K562 (cell line): ENCODE measurements at regions not wholly inside any gene's neighbourhood (a gene's known extent, or its start where the extent isn't known, plus 50 kb on each side); places are given as distances from the start of the nearest gene placed in this dataset.

Experiments
- ATAC-seq: fragments of 200-7000 bp; cut with Tn5 transposase; 3 replicates; pipeline ENCODE4 v1.9.1; 2020; ENCODE audit warnings: moderate library complexity
- BruUV-seq: library from RNA; stranded (reverse); fragments of 400-500 nt; replicated peaks from 2 replicates; lab custom pipeline; 2021; lab: Mats Ljungman, UMichigan
- CTCF ChIA-PET: fragments of 300-600 bp; formaldehyde crosslinking; extraction: SDS; loops from one replicate; lab custom pipeline; 2021; ENCODE audit warnings: low intra/inter-chr PET ratio; lab: Yijun Ruan, JAX
- POLR2A ChIA-PET: fragments of 300-600, 350-650 bp; sonication (Branson Sonifier 250); formaldehyde crosslinking; extraction: SDS; loops from one replicate; lab custom pipeline; 2021; ENCODE audit warnings: antibody characterized with exemption, inconsistent platforms; lab: Yijun Ruan, JAX
- DNase-seq, 4 experiments: peaks; one replicate each; pipeline versions ENCODE4 v3.0.0 to v3.0.0-alpha.2; 2011 to 2018; ENCODE audit warnings: low spot score in 3 of 4, mixed read lengths in 3 of 4; ENCODE audit errors: extremely low read depth in 1 of 4
- FAIRE-seq: peaks from 2 replicates; lab custom pipeline; 2011; peaks lifted over from hg19 to GRCh38; lab: Jason Lieb, UNC
- H2AFZ ChIP-seq: 2 replicates; pipeline ENCODE4 v1.6.0; 2011; ENCODE audit warnings: low read depth, low read length, control low read depth, inconsistent platforms
- H3K27ac ChIP-seq: fragments of 200-600 bp; 3 replicates; pipeline ENCODE4 v1.8.0; 2011; ENCODE audit warnings: low read depth, mild to moderate bottlenecking, control low read depth, inconsistent platforms, low read length, moderate library complexity, mixed read lengths; ENCODE audit errors: extremely low read depth
- H3K27me3 ChIP-seq, 2 experiments: fragments of 300-600 bp in 1 of 2; 2 replicates in 1 of 2; 3 replicates in 1 of 2; pipeline versions ENCODE4 v1.6.0 to v1.8.0; 2011; ENCODE audit warnings: inconsistent platforms in 2 of 2, low read length in 2 of 2, mild to moderate bottlenecking in 1 of 2, mixed read lengths in 1 of 2, moderate library complexity in 1 of 2; ENCODE audit not compliant: control insufficient read depth in 2 of 2, insufficient read depth in 2 of 2
- H3K36me3 ChIP-seq: fragments of 300-600 bp; 3 replicates; pipeline ENCODE4 v1.8.0; 2011; ENCODE audit warnings: mild to moderate bottlenecking, low read length, inconsistent platforms; ENCODE audit not compliant: control insufficient read depth, insufficient read depth
- H3K4me1 ChIP-seq, 2 experiments: fragments of 200-600 bp in 1 of 2; replicated peaks in 1 of 2; 2 replicates in 1 of 2; 3 replicates in 1 of 2; pipeline versions ENCODE4 v1.5.1 to v1.8.0; 2011; ENCODE audit warnings: inconsistent platforms in 2 of 2, low read length in 2 of 2, mild to moderate bottlenecking in 1 of 2, mixed read lengths in 1 of 2, moderate library complexity in 1 of 2; ENCODE audit not compliant: control insufficient read depth in 2 of 2, insufficient read depth in 2 of 2
- H3K4me2 ChIP-seq: 2 replicates; pipeline ENCODE4 v1.6.1; 2011; ENCODE audit warnings: low read length, control low read depth, inconsistent platforms, mixed read lengths; ENCODE audit not compliant: insufficient read depth
- H3K4me3 ChIP-seq: fragments of 200-600 bp; sonication (generic), shearing (Covaris generic); 2 replicates; pipeline ENCODE4 v1.5.1; 2016; ENCODE audit warnings: control low read depth, inconsistent platforms
- H3K79me2 ChIP-seq: fragments of 200-600 bp; 3 replicates; pipeline ENCODE4 v1.8.0; 2011; ENCODE audit warnings: low read length, inconsistent platforms; ENCODE audit not compliant: control insufficient read depth, insufficient read depth
- H3K9ac ChIP-seq, 2 experiments: 2 replicates each; pipeline versions ENCODE4 v1.6.0 to v1.6.1; 2011; ENCODE audit warnings: low read depth in 2 of 2, low read length in 2 of 2, control low read depth in 1 of 2, inconsistent platforms in 1 of 2, mild to moderate bottlenecking in 1 of 2, mixed read lengths in 1 of 2; ENCODE audit not compliant: insufficient read depth in 1 of 2
- H3K9me1 ChIP-seq: one replicate; pipeline ENCODE4 v1.6.0; 2011; ENCODE audit warnings: inconsistent platforms, mild to moderate bottlenecking, low read length, moderate library complexity; ENCODE audit not compliant: control insufficient read depth, insufficient read depth
- H3K9me3 ChIP-seq: replicated peaks from 2 replicates; pipeline ENCODE4 v1.5.1; 2011; ENCODE audit warnings: low read depth, low read length, inconsistent platforms; ENCODE audit not compliant: control insufficient read depth, insufficient read depth
- H4K20me1 ChIP-seq: replicated peaks from 2 replicates; pipeline ENCODE4 v1.6.1; 2011; ENCODE audit warnings: low read length, inconsistent platforms, mixed read lengths; ENCODE audit not compliant: control insufficient read depth, insufficient read depth
- CAMTA2 ChIP-seq: fragments of 250-450 bp; sonication (Bioruptor Pico); conservative IDR thresholded peaks from 2 replicates; pipeline ENCODE4 v1.5.1; 2022
- MAFF ChIP-seq: IDR thresholded peaks from 2 replicates; pipeline ENCODE4 v1.6.1; 2012; ENCODE audit warnings: low read length, improper control_type of control experiment
- MAZ ChIP-seq, 2 experiments: fragments of 450-650 bp in 1 of 2; sonication (generic) in 1 of 2; formaldehyde crosslinking; IDR thresholded peaks in 1 of 2; conservative IDR thresholded peaks in 1 of 2; 2 replicates each; pipeline versions ENCODE4 v1.4.0 to v1.5.0; 2020; ENCODE audit warnings: mild to moderate bottlenecking in 1 of 2, missing genetic modification reagents in 1 of 2
- MLLT1 ChIP-seq, 2 experiments: fragments of 450-650 bp; IDR thresholded peaks; 2 replicates each; pipeline ENCODE4 v1.6.1; 2016
- RFX5 ChIP-seq: IDR thresholded peaks from 2 replicates; pipeline ENCODE4 v1.6.1; 2011; ENCODE audit warnings: low read depth, mild to moderate bottlenecking, improper control_type of control experiment, low read length
- SFPQ ChIP-seq: fragments of 200-400 bp; formaldehyde crosslinking; IDR thresholded peaks from 2 replicates; pipeline ENCODE4 v1.6.1; 2017; ENCODE audit warnings: mild to moderate bottlenecking, low read depth, low read length, moderate library complexity
- ZNF143 ChIP-seq: sonication (generic); formaldehyde crosslinking; IDR thresholded peaks from 2 replicates; pipeline ENCODE4 v1.9.0; 2022; ENCODE audit warnings: mild to moderate bottlenecking, missing genetic modification reagents
- ZNF584 ChIP-seq: fragments of 200-800 bp; sonication (Bioruptor generic); IDR thresholded peaks from 2 replicates; pipeline ENCODE4 v1.6.1; 2016; ENCODE audit warnings: low read depth, mild to moderate bottlenecking, missing genetic modification characterization, missing compliant biosample characterization
- WGBS: fragments of 100-300 bp; shearing (Covaris generic); methylation state at CpG from one replicate; pipeline ENCODE4 v1.1.6; 2016; ENCODE audit warnings: low coverage, mixed read lengths; ENCODE audit not compliant: insufficient coverage; ENCODE audit errors: missing lambda C conversion rate; 5-methylcytosine and 5-hydroxymethylcytosine counted together
- in situ Hi-C: fragments of 300-500 bp; cut with MboI; formaldehyde crosslinking; loops from 4 replicates; pipeline ENCODE4 v1.15.0; 2018; ENCODE audit warnings: inconsistent platforms, mixed read lengths
- intact Hi-C: fragments of 100-400 bp; cut with micrococcal nuclease; formaldehyde crosslinking; loops from 2 replicates; pipeline ENCODE4 v1.14.2; 2022

DNA sequence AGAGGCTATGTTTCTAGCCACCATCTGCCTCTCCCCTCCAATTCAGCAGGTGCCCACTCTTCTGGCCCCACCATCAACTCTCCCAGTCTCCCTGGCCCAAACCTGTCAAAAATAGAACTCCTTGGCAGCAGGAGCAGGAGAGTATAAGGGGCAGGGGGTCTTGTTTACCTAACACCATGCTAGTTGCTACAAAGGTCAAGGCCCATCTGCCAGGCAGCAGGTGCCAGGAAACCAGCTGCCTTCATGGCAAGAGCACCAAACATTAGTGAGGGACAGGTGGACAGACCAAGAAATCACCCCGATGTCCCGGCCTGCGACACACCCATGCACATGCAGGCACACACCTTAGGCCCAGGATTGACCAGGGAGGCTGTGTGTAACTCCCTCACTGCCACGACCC lies 387.9 kb downstream of the BUD13 start:
- TF ChIP-seq MAFF (no peak), SFPQ (no peak), ZNF143 (no peak), ZNF584 (CRISPR knock-in tag) (no peak), CAMTA2 (CRISPR knock-in tag) (no peak), MAZ (CRISPR knock-in tag; conservative IDR thresholded peaks at IDR 0.05 in 1 of 2, IDR thresholded peaks at IDR 0.05 in 1 of 2) (no peak), RFX5 (no peak), MLLT1 (IDR thresholded peaks at IDR 0.05) (no peak)
- H3K9me3 ChIP-seq: no peaks in the 10 kb centered on the region
- H3K4me3 ChIP-seq: no peak overlapping the region
- H3K27ac ChIP-seq: no peak overlapping the region
- H3K9ac ChIP-seq: no peak overlapping the region; a peak in 1 of 4 replicates
- 3% methylated on average over 4 of the region's 4 CpGs for WGBS
- no peaks in the 10 kb centered on the region for H4K20me1 ChIP-seq
- no peaks in the 10 kb centered on the region for H3K9me1 ChIP-seq
- FAIRE-seq (no peak), ATAC-seq (no peak), DNase-seq (no peak)
- H3K36me3 ChIP-seq: no peaks in the 10 kb centered on the region
- intact Hi-C loops (no loop called here), in situ Hi-C loops (no loop called here)
- no peaks in the 10 kb centered on the region for H3K79me2 ChIP-seq
- ChIA-PET POLR2A (no interaction called here), CTCF (no interaction called here)
- H3K27me3 ChIP-seq: peaks cover 0 to 10% of the 10 kb centered on the region in 2 experiments; a peak in 2 of 5 replicates
- no TSS peak for BruUV-seq
- no peak overlapping the region for H3K4me2 ChIP-seq
- H3K4me1 ChIP-seq: no peaks in the 10 kb centered on the region
- H2AFZ ChIP-seq: no peak overlapping the region
